NCI-H748 (cell line): ENCODE measurements at regions not wholly inside any gene's neighbourhood (a gene's known extent, or its start where the extent isn't known, plus 50 kb on each side); places are given as distances from the start of the nearest gene placed in this dataset.

Source experiments
- DNase-seq: peaks from one replicate; lab custom pipeline; 2025; ENCODE audit not compliant: unreplicated experiment; lab: John Stamatoyannopoulos, UW

DNA sequence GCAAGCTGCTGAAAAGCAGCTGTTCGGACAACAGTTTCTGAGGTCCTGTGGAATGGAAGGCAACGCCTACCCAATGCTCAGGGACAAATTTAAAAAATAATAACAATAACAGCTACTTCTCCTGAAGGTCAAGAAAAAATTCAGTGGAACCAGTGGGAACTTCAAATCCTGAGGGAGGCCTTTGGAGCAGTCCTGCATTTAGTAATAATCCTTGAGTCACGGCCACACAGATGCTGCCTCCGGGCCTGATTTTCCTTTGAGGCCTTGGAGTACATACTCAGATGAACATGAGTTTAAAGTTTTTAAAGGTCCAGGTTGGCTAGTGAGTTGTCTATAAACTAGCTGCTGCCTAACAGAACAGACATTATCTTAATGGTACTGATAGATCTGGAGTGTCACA lies 268.0 kb downstream of the MSRB3 start:
- DNase-seq, result no peak

DNA sequence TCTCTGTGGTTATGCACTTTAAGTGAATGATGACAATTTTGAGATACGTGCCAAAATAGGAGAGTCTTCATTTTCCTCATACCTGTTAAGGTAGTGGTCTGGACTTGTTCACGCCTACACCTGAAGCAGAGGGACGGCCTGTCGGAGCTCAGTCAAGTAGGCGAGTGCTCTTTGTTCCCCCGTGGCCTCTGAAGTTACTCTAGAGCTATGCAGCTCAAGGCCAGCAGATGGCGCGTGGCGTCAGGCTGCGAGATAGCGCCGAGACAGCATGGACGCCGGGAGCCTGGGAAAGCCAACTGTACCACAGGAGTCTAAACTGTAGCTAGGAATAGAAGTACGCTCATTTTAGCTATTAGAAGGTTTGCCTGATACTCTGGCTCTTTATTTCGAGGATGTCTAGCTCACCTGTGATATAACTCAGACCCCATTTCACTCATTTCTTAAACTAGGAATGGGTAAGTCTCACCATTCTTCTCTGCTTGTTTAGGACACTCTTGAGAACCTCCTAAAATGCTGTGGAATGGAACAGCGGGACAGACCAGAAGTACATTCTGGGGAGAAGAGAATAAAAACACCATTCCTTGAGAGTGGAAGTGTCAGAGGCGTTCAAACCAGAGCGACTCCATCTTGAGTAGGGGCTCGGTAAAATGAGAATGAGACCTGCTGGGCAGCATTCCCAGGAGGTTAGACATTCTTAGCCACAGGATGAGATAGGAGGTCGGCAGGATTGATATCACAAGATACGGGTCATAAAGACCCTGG lies 267.4 kb upstream of the HMGA2 start:
- peak; percentile 57 for DNase-seq

DNA sequence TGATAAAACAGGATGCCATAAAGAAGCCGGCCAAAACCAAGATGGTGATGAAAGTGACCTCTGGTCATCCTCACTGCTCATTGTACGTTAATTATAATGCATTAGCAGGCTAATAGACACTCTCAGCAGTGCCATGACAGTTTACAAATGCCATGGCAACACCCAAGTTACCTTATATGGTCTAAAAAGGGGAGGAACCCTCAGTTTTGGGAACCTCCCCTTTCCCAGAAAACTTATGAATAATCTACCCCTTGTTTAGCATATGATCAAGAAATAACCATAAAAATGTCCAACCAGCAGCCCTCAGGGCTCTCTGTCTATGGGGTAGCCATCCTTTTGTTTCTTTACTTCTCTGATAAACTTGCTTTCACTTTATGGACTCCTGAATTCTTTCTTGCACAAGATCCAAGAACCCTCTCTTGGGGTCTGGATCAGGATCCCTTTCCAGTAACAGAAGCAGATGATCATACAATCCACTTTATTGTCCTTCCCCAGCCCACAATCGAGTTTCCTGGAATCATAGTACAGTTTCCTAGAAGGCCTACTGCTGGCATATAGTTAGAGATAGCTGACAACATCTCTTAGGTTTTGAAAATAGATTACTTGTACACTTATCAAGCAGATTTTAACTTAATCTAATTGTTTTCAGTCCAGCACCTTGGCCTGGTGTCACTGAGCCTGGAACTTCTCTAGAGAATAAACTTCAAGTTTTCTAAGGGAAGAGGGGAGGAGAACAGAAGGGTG lies 266.7 kb upstream of the HMGA2 start:
- DNase-seq, result no peak

DNA sequence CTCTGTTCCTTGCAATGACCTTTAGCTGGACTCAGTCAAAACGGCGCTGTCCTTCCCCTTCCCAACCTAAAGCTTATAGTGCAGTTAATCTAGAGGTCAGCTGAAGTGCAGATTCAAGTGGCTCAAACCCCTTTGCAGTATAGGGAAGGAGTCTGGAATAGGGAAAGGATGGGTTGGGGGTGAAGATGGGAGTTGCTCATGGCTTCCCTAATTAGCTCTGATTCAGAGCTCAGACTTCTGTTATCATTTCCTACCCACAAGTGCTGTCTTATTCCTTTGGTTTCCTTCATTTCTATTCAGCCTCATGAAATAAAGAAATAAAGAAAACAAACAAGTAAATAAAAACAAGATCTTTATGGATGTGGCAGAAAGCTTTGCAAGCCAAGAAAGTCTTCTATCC lies 264.0 kb upstream of the HMGA2 start:
- DNase-seq, result no peak

DNA sequence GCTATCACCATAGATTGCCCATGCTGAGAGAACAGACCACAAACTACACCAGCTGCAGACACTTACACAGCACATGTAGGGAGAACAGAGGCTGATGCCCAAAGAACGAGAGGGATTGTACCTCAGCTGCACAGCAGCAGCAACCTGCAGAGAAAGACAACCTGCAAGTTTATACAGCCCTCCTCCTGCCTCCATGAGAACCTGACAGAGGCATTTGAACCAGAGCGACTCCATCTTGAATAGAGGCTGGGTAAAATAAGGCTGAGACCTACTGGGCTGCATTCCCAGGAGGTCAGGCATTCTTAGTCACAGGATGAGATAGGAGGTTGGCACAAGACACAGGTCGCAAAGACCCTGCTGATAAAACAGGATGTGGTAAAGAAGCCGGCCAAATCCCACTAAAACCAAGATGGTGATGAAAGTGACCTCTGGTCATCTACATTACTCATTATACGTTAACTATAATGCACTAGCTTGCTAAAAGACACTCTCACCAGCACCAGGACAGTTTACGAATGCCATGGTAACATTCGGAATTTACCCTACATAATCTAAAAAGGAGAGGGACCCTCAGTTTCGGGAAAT lies 262.4 kb upstream of the HMGA2 start:
- no peak for DNase-seq

DNA sequence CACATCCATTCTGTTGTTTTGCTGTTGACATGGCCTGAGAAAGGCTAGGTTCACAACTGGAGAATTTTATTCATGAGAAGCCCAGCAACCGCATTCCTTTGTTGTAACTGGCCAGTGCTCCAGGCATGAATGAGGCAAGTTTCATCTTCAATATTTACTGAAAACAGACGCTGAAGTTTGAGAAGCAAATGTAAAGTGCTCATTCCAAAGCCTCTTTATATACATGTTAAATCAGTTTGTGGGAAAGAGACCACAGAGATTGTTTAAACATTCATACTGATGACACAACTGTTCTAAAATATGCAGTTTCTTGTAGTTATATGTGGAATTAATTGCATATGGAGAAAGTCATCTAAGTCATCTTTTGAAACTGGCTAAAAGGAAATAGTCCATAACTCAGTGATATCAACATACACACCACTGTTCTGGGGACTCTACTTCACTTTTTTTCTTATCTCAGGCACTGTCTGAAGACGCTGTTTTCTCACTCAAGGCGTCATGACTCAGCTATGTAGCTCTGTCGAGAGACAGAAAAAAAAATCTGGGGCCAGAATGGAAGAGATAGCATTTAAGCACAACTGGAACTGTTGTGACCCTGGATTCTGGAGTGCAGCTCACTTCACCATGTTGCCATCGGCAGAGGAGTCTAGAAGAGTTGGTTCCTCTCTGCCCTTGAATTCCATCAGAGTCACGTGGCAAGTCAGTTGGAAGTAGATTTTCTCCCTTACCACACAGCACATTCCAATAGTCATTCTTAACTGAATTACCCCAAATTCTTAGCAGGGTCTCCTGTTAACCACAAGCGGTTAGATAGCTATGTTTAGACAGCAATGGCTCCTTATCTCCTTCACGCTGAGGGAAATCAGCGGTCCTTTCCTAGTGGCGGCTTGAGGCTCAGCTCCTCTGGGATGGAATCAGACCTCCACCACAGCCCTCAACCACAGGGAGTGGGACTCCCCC lies 258.4 kb upstream of the HMGA2 start:
- no peak for DNase-seq

DNA sequence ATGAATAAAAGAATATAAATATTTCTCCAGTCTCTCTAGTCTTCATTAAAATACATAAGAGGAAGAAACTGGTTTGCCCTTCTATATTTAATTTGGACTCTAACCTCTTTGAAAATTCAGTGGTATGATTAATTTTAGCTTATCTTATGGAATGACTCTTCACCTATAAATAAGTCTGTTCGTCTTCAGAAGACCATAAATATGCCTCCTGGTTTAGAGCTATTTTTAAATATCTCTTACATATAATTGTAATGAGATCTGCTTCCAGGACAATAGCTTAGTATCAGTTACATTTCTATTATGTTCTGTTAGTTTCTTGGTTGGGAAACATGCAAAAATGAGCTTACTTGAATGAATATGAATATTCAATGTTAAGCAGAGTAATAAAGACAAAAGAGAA lies 257.5 kb upstream of the HMGA2 start:
- DNase-seq, result no peak

DNA sequence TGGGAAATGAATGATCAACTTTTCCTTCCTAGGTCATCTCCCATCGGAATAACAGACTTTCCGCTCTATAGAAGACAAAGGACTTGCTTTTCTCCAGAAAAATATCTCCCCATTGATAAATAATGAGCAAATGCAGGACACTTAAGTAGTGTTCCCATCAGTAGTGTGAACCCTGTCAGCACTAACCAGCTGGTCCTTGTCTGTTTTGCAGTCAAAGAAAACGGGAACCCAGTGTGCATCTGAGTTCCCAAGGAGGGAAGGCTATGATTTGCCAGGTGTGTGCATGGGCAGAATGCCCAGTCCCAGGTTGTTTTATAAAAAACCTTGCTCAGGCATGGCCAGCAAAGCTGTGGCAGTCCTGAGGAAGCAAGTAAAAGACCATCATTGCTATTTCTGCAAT lies 256.5 kb upstream of the HMGA2 start:
- no peak for DNase-seq

DNA sequence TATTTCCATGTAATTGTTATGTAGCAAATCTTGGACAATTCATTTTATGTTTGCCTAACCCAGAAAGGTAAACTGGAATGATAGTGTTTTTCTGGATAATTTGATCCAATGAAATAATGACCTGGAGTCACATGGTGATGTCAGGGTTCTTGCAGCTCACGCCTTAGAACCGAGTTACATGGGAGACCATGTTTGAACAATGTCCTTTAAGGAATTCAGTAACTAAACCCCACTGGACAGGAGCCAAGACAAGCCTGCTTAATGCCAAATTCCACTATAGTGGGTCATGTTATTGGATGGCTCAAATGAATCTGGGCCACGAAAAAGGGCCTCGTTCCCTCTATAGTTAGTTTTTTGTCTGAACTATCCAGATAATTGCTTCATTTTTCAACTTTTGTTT lies 255.8 kb upstream of the HMGA2 start:
- no peak for DNase-seq

DNA sequence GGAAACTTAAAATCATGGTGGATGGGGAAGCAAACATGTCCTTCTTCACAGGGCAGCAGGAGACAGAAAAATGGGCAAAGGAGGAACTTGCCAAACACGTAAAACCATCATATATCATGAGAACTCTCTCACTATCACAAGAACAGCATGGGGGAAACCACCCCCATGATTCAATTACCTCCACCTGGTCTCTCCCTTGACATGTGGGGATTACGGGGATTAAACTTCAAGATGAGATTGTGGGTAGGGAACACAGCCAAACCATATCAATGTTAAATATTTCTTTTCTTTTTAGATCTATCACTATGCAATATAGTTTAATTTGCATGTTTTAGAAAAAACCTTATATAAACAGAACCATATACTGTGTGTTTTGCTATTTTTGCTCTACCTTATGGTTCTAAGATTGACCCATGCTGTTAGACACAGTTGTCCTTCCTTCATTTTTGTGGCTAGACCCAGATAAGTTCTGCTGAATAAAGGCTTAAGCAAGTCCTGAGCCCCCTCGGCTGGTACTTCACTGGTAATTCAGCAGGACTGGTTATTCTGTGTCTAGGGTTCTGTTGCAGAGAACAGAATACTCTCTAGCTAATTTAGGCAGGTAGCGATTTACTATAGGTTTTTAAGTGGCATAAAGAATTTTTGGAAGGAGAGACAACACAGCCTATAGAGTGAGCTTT lies 253.7 kb upstream of the HMGA2 start:
- DNase-seq, result no peak

DNA sequence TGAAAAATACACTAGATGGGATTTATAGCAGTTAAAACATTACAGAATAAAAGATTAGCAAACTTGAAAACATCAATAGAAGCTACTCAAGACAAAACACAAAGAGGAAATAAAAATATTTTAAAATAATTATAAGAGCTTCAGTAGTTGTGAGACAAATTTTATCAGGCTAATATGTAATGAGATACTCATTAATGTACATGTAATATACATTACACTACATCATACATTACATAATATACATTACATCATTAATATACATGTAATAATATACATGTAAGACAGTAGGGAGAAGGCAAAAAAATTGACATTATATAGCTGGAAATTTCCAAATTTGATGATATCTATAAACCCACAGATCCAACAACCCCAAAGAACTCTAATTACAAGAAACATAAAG lies 249.4 kb upstream of the HMGA2 start:
- DNase-seq, result no peak

DNA sequence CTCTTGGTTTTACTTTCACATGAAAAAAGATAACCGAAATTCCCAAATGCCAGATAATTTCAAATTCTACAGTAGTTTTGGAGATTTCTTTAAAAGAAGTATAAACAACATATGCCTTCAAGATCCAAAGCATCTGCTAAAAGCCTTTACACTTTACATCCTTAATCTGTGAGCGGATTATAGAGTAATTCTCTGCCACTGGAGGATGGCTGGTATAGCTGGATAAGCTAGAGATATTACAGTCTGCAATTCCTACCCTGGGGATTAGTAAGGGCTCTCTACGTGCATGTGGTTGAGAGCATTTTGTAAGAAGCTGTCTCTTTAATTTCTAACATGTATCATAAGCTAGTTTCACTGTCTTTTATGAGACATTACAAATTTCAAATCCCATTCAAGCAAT lies 240.3 kb upstream of the HMGA2 start:
- DNase-seq, result no peak

DNA sequence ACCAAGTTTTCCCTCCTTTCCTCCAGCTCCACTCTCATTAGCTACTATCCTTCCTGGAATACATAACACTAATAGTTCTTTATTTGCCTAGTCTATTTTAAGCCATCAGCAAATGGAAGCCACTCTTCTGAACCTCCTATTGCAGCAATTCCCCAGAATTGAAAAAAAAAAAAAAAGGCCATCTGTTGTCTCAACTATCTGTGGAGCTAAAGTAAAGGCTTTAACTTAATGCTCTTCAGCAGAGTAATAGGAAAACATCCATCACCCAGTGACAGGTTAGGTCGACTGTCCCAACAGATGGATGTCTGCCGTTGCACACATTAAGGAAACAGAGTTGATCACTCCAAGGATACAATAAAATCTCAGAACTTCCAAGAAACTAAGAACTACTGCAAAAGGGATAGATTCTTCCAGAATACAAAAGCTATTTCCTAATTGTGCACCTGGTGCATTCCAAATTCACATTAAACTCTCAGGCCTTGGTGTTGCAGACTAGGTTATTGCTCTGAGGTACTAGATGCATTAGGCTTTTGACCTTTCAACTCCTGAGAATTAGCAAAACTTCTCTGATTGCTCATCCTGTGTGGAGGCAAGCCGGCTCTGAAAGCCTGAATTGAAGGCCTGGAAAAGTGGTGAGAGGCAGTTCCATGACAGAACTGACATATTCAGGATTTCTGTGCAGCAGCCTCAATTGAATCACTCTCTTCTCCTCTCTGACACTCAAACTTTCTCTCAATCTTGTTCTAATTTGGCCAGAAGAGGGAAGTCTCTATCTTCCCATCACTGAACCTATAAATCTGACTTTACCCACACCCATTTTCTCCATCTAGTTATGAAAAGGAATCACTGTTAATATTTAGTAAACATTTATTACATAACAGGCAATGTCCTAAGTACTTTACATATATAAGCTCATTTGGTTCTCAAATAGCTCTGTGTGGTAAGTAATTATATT lies 238.4 kb upstream of the HMGA2 start:
- DNase-seq, result no peak

DNA sequence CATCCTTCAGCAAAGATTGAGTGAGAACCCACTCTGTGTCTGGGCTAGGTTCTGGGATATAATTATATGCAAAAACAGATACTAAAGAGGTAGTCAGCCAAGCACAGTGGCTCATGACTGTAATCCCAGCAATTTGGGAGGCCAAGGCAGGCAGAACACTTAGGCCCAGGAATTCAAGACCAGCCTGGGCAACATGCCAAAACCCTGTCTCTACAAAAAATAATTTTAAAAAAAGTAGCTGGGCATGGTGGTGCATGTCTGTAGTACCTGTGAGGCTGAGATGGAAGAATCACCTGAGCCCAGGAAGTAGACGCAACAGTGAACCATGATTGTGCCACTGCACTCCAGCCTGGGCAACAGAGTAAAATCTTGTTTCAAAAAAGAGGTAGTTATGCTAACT lies 237.5 kb upstream of the HMGA2 start:
- DNase-seq, result no peak

DNA sequence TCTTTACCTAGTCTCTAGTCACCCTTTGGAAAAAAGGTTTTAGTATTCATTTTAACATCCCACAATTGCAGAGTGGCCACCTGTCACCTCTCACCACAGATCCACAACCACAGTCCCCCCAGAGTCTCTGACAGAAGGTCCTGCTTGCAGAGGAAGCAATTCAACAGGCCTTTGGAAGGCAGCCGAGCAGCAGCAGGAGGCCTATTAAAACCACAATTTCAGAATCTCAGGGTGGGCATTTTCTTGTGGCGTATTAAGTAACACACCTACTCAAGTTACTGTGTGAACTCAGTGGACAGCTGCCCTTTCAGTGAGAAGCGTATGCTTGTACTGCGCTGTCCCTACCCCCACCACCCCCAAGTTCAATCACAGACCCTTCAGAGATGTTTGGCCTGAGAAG lies 234.0 kb upstream of the HMGA2 start:
- no peak for DNase-seq

DNA sequence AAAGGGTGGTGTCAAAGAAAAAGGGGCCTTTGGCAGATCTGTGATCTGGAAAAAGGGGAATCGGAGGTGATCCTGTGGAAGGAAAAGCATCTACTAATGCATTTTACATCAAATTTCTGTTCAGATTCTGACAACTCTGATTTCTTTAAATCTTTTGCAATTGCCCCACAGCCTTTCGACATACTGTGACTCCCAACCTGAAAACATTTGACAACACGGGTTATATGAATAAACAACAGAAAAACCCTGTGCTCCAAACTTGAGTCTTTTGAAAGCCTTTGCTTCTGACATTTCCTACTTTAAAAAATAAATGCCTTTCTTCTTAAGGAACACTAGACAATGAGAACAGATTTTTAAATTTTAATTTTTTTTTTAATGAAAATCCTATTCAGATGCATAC lies 231.9 kb upstream of the HMGA2 start:
- no peak for DNase-seq

DNA sequence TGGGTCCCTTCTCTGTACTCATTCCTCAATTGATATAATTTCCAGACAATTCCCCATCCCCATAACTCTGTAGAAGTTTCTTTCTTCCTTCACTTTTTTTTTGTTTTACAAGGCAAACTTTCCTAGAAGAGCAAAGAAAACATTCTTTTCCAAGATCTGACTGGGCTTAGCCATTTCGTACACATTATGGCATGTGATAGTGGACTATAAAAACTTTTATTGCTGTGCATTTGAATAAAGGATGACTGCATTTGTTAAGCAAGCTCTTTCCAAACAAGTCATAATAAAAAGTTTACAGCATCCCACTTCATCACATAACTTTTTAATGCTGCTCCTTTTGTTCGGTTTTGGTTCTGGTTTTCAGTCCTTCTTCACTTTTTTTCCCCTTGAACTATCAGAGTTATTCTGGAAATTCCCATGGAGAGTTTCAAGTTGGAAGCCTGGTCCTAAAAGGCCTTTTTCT lies 231.0 kb upstream of the HMGA2 start:
- no peak for DNase-seq

DNA sequence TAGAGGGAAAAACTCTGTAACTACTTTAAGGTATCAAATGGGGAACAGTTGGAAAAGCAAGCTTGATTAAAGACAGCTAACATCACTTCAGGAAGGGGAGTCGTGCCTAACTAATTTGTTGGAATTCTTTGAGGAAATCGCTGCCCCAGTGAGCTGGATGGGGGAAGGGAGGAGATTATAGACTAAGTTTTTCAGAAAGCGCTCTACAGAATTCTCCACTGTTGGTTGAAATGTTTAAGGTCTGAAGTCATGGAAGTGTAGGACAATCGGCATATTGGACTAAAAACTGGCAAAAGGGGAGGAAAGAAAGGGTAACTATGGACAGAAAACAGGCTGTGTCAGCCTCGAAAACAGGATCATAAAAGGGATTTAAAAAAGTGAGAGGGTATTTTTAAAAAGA lies 229.9 kb upstream of the HMGA2 start:
- no peak for DNase-seq

DNA sequence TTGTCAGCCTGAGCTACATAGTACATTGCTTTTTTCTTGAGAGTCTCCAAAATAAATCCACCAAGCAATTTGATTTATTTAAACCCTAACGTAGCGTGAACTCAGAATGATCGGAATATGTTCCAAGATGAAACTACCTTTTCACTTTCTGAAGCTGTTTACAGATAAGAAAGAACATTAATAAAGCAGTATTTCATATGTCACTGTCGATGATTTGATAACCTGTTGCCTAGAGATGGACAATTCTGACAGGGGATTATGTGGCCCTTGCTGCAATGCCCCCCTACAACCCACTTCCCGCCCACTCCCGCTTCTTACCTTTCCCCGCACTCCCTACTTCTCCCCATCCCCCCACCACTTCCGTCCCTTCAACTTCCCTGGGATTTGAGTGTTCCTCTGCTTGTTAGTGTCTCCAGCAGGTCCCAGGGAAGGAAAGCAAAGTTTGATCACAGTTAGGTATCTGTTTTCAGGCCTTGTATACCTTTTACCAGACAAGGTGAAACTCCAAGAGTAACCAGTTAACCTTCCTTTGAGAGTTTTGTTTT lies 229.2 kb upstream of the HMGA2 start:
- no peak for DNase-seq
